ENCODE measurements at regions not wholly inside any gene's neighbourhood (a gene's known extent, or its start where the extent isn't known, plus 50 kb on each side); places are given as distances from the start of the nearest gene placed in this dataset.

DNA sequence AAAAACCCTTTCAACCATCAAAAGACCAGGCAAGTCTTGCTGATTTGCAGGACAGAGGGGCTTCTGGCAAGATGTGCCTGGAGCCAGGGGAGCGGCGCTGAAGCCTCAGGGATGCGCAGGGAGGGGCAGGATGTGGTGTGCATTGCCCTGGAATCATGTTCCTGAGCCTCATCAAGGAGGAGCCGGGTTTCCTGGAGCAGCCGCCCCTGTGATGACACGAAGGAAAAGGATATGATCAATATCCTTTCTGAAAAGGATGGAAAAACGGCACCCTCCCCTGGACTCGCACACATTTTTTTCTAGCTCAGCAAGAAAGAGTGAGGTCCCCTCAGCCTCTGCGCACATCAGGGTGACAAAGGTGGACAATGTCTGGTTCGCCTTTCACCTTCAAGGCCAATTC lies 173.1 kb upstream of the SSTR4 start:
- TF ChIP-seq CTCF (IDR thresholded peaks at IDR 0.05), result no peak
- intact Hi-C loops (cut with DNase I), result no loop called here
- H3K9me3 ChIP-seq, result no peaks in the 10 kb centered on the region
- H3K4me1 ChIP-seq, result peaks cover 3% of the 10 kb centered on the region
- H3K36me3 ChIP-seq, result no peaks in the 10 kb centered on the region
- H3K27me3 ChIP-seq, result no peaks in the 10 kb centered on the region
- ATAC-seq (peak; percentile 73), DNase-seq (no peak)
- peak overlapping the region; percentile 55 for H3K27ac ChIP-seq
- no peak overlapping the region for H3K4me3 ChIP-seq

- peaks cover 3% of the 10 kb centered on the region for H3K4me1 ChIP-seq
- no peak for DNase-seq
- peak; percentile 17 for TF ChIP-seq CTCF (IDR thresholded peaks at IDR 0.05)
- no peaks in the 10 kb centered on the region for H3K36me3 ChIP-seq
- ATAC-seq, result no peak
- H3K4me3 ChIP-seq, result no peak overlapping the region
- no peaks in the 10 kb centered on the region for H3K27me3 ChIP-seq
- no peaks in the 10 kb centered on the region for H3K9me3 ChIP-seq
- H3K27ac ChIP-seq, result peak overlapping the region; percentile 55
- intact Hi-C loops (cut with DNase I), result no loop called here
These were observed 172.4 kb upstream of the SSTR4 start for GRCh38 chr20:22862671-22863230.

GRCh38 chr20:22863826-22864225 lies 171.3 kb upstream of the SSTR4 start:
- no peak for DNase-seq
- no peak overlapping the region for H3K27ac ChIP-seq

DNA sequence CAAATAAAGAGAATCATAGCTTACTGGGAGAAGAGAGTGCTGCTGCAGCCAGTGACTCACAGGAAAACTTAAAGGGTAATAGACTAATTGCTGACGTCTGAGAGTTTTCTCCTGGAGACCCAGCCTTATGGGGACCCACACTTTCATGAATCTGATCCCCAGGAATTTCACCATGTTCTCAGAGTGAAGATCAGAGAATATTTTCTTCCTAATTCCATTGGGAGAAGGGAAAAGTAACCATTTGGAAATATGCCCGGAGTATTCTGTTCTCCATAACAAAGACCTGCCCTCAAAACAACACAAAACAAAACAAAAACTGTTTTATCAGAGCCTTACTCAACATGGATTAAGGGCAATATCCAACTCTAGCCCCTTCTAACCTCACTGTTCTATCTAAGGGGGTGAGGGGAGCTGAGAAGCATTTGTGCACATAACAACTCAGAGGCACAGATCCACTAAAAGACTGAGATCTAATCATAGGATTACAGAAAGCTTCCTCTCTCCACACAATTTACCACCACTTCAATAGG lies 168.2 kb upstream of the SSTR4 start:
- ATAC-seq (no peak), DNase-seq (no peak)
- H3K36me3 ChIP-seq, result no peaks in the 10 kb centered on the region
- no peak overlapping the region for H3K27ac ChIP-seq
- intact Hi-C loops (cut with DNase I), result no loop called here
- H3K4me1 ChIP-seq, result peaks cover 3% of the 10 kb centered on the region
- H3K27me3 ChIP-seq, result no peaks in the 10 kb centered on the region
- H3K9me3 ChIP-seq, result no peaks in the 10 kb centered on the region
- no peak overlapping the region for H3K4me3 ChIP-seq
- TF ChIP-seq CTCF (IDR thresholded peaks at IDR 0.05), result no peak

More at GRCh38 chr20:22863826-22864225, 171.3 kb upstream of the SSTR4 start:
- TF ChIP-seq CTCF (IDR thresholded peaks at IDR 0.05), result no peak
- intact Hi-C loops (cut with DNase I), result no loop called here
- Histone ChIP-seq H3K36me3 (no peaks in the 10 kb centered on the region), H3K4me3 (no peak overlapping the region), H3K4me1 (peaks cover 3% of the 10 kb centered on the region), H3K27me3 (no peaks in the 10 kb centered on the region), H3K9me3 (no peaks in the 10 kb centered on the region)
- no peak for ATAC-seq

- no peak for ATAC-seq
- Histone ChIP-seq H3K27ac (no peak overlapping the region), H3K36me3 (no peaks in the 10 kb centered on the region), H3K27me3 (no peaks in the 10 kb centered on the region), H3K9me3 (no peaks in the 10 kb centered on the region), H3K4me1 (no peaks in the 10 kb centered on the region), H3K4me3 (no peak overlapping the region)
- no peak for TF ChIP-seq CTCF (IDR thresholded peaks at IDR 0.05)
- intact Hi-C loops (cut with DNase I), result no loop called here
- DNase-seq, result no peak
These were observed 156.9 kb upstream of the SSTR4 start for GRCh38 chr20:22878166-22878565.

GRCh38 chr20:22880277-22880676 lies 154.8 kb upstream of the SSTR4 start:
- Histone ChIP-seq H3K4me1 (no peaks in the 10 kb centered on the region), H3K9me3 (no peaks in the 10 kb centered on the region), H3K4me3 (no peak overlapping the region), H3K36me3 (no peaks in the 10 kb centered on the region), H3K27ac (no peak overlapping the region), H3K27me3 (no peaks in the 10 kb centered on the region)
- ATAC-seq (peak; percentile 33), DNase-seq (no peak)
- intact Hi-C loops (cut with DNase I), result no loop called here
- no peak for TF ChIP-seq CTCF (IDR thresholded peaks at IDR 0.05)
